Fibroblast of pulmonary artery (primary cell): ENCODE measurements at regions not wholly inside any gene's neighbourhood (a gene's known extent, or its start where the extent isn't known, plus 50 kb on each side); places are given as distances from the start of the nearest gene placed in this dataset.

Experiments used
- DNase-seq: peaks from one replicate; pipeline ENCODE4 v3.0.0-alpha.2; 2010; ENCODE audit warnings: low read depth
- H3K4me3 ChIP-seq: replicated peaks from 2 replicates; pipeline ENCODE4 v1.5.1; 2011; ENCODE audit warnings: low read depth, mild to moderate bottlenecking, control low read depth, low read length, moderate library complexity
- CTCF ChIP-seq: IDR thresholded peaks from 2 replicates; pipeline ENCODE4 v1.5.1; 2011; ENCODE audit warnings: mild to moderate bottlenecking, control low read depth, low read length, inconsistent platforms; ENCODE audit errors: missing control alignments

GRCh38 chr2:139369423-139370409 is 589.5 kb upstream of the NXPH2 start:
- H3K4me3 ChIP-seq: no peak overlapping the region
- no peak for DNase-seq
- TF ChIP-seq CTCF: no peak

DNA sequence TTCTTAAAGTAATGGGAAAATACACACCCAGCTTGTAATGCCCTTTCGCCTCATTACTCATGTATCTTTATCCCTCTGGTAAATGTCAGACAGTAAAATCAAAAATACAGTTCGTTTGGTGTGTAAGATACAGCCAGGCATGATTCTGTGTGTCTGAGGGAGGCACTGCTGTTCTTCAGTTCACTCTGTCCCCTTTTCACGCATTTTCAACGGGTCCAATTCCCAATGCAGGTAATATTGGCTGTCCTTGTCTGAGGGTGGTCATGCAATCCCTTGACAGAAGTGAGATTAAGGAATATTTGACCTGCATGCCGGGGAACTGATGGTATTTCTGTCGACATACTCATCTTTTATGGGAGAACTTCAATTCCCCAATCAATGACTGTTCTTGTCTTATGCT is 587.2 kb upstream of the NXPH2 start:
- no peak for TF ChIP-seq CTCF
- no peak for DNase-seq
- H3K4me3 ChIP-seq: no peak overlapping the region

DNA sequence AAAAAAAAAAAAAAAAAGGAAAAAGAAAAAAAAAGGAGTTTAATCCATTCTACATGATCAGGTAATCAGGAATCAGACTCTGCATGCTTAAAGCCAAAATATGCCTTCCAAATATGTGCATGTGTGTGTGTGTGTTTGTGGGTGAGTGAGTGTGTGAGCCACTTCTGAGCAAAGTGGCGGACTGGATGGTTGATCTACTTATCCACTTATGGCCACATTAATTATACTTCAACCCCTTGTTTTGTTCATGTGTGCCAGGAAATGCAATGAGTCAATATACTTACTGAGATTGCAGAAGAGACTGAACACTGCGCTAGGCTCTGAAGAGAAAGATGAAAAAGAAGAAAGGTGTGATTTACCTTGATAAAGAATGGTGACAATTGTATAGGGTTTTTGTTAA is 586.5 kb upstream of the NXPH2 start:
- no peak overlapping the region for H3K4me3 ChIP-seq
- TF ChIP-seq CTCF: no peak
- no peak for DNase-seq

GRCh38 chr2:139365189-139365588 is 585.0 kb upstream of the NXPH2 start:
- DNase-seq: no peak
- no peak for TF ChIP-seq CTCF
- no peak overlapping the region for H3K4me3 ChIP-seq

- no peak for DNase-seq
- no peak for TF ChIP-seq CTCF
- no peak overlapping the region for H3K4me3 ChIP-seq
Observed at GRCh38 chr2:139360654-139361053, 580.5 kb upstream of the NXPH2 start.

DNA sequence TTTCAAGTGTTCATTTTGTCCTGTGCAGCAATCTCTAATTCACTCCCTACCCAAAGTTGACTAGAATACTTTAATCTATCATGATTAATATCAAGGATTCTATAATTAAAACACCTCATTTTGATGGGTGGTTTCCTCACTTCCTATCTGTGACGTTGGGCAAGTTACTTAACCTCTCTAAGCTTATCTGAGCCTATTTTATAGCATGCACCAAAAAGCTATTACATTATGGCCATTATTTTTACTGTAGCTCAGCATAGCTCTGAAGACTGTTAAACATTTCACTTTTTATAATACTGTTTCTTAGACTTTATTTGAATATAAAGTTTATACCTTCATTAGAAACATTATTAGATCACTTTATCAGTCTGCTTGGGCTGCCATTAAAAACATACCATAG is 579.6 kb upstream of the NXPH2 start:
- no peak overlapping the region for H3K4me3 ChIP-seq
- TF ChIP-seq CTCF: no peak
- DNase-seq: no peak

- TF ChIP-seq CTCF: no peak
- no peak overlapping the region for H3K4me3 ChIP-seq
- DNase-seq: no peak
Observed at GRCh38 chr2:139357972-139358371, 577.8 kb upstream of the NXPH2 start.
